Colonic mucosa (tissue), 4 donors: ENCODE measurements at regions not wholly inside any gene's neighbourhood (a gene's known extent, or its start where the extent isn't known, plus 50 kb on each side); places are given as distances from the start of the nearest gene placed in this dataset.

Experiments used
- DNase-seq: peaks from one replicate; pipeline ENCODE4 v3.0.0-alpha.2; 2020
- H3K27ac ChIP-seq: fragments of 200-600 bp; one replicate; pipeline ENCODE4 v1.8.0; 2021
- H3K27me3 ChIP-seq: fragments of 200-600 bp; one replicate; pipeline ENCODE4 v1.8.0; 2021
- H3K36me3 ChIP-seq: fragments of 200-600 bp; one replicate; pipeline ENCODE4 v1.8.0; 2021
- H3K4me1 ChIP-seq: fragments of 200-600 bp; one replicate; pipeline ENCODE4 v1.8.0; 2021; ENCODE audit warnings: mild to moderate bottlenecking
- H3K4me3 ChIP-seq: fragments of 200-600 bp; one replicate; pipeline ENCODE4 v1.8.0; 2021
- H3K9ac ChIP-seq, 2 donors: one replicate each; pipeline ENCODE4 v1.7.0; 2013; ENCODE audit warnings: control low read depth in 2 of 2, low read depth in 2 of 2, low read length in 2 of 2
- H3K9me3 ChIP-seq: fragments of 200-600 bp; one replicate; pipeline ENCODE4 v1.8.0; 2021
- intact Hi-C: fragments of 100-400 bp; cut with DNase I; formaldehyde crosslinking; loops from one replicate; pipeline ENCODE4 v1.14.1; 2022
- TF ChIP-seq, protein P1 (sequence below): fragments of 200-600 bp; IDR thresholded peaks from one replicate; pipeline ENCODE4 v1.8.0; 2022; ENCODE audit warnings: antibody characterized with exemption, mild to moderate bottlenecking
- donor health status: healthy.
- donor health status: DM: no; HTN: no; CAD: no.
- donor health status: DM: no; HTN: no; CAD: no.

DNA sequence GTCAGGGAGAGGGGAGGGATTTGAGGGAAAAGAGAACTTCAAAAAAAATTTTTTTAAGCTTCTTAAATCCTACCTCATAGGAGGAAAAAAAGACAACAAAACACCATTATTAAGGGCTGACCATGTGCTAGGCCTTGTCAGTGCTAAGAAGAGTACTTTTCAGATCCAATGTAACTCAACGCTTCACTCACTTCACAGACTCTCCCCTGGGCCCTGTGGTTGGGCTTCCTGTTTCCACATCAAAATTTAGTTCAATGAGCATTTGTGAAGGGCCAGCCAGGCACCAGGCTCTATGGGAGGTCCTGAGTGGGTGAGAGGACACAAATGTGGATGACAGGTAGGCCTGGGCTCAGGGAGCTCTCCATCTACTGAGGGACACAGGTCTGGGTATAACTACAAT, 249.8 kb downstream of the PTEN start:
- no peak for DNase-seq
- intact Hi-C loops: loop anchor here (10.0 kb wide), 1 partner anchor 272 kb away; no protein-coding TSS in a partner anchor
- Histone ChIP-seq H3K9me3 (no peaks in the 10 kb centered on the region), H3K27ac (no peak overlapping the region), H3K4me3 (no peak overlapping the region), H3K9ac (no peak overlapping the region), H3K27me3 (no peaks in the 10 kb centered on the region), H3K4me1 (no peaks in the 10 kb centered on the region), H3K36me3 (no peaks in the 10 kb centered on the region)
- TF ChIP-seq, protein P1, sequence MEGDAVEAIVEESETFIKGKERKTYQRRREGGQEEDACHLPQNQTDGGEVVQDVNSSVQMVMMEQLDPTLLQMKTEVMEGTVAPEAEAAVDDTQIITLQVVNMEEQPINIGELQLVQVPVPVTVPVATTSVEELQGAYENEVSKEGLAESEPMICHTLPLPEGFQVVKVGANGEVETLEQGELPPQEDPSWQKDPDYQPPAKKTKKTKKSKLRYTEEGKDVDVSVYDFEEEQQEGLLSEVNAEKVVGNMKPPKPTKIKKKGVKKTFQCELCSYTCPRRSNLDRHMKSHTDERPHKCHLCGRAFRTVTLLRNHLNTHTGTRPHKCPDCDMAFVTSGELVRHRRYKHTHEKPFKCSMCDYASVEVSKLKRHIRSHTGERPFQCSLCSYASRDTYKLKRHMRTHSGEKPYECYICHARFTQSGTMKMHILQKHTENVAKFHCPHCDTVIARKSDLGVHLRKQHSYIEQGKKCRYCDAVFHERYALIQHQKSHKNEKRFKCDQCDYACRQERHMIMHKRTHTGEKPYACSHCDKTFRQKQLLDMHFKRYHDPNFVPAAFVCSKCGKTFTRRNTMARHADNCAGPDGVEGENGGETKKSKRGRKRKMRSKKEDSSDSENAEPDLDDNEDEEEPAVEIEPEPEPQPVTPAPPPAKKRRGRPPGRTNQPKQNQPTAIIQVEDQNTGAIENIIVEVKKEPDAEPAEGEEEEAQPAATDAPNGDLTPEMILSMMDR: no peak

DNA sequence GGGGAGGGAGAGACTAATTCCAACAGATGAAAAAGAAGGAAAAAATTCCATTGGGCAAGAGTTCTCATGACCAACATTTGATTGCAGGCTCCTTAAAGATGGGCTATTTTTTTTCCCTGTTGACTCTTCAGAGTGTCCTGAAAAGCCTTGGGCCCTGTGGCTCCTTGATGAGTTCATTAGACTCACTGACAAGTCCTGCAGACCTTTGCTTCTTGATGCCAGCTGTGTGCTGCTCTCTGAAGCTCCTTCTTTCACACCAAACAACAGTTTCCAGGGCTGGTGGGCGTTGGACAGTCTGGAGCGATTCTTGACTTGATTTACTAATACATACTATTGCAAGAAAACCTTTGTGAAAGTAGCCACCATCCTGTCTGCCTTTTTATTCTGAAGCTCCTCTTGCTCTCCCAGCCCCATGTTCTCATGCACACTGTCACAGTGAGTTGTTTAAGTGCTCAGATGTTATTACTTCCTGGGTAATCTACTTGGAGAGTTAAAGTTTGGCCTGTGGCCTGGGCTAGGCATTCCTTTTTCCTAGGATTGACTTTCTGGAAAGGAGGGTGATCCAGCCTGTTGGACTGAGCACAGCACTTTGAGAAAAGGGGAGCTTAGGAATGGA, 250.3 kb downstream of the PTEN start:
- Histone ChIP-seq H3K36me3 (no peaks in the 10 kb centered on the region), H3K27me3 (no peaks in the 10 kb centered on the region), H3K9me3 (no peaks in the 10 kb centered on the region), H3K27ac (no peak overlapping the region), H3K4me3 (no peak overlapping the region), H3K4me1 (no peaks in the 10 kb centered on the region), H3K9ac (no peak overlapping the region)
- intact Hi-C loops: loop anchor here (10.0 kb wide), 1 partner anchor 271 kb away; no protein-coding TSS in a partner anchor
- DNase-seq: no peak
- TF ChIP-seq, protein P1: no peak

DNA sequence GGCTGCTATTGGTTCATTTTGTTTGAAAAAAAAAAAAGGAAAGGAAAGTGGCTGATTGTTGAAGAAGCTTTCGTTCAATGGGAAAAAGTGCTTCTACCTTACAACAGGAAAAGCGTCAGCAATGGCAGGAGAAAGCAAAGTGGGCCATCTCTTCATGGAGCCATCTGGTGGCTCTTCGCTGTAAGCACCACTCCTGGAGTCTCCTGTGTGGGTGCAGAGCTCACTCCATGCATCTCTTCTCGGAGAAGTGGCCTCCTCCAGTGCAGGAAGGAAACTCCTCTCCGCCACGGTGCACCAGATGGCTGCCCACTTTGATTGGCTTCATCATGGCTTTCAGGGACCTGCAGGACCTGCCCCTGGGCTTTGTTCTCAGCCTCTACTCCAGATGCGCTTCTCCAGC, 250.9 kb downstream of the PTEN start:
- Histone ChIP-seq H3K4me3 (no peak overlapping the region), H3K27me3 (no peaks in the 10 kb centered on the region), H3K9me3 (no peaks in the 10 kb centered on the region), H3K27ac (no peak overlapping the region), H3K4me1 (no peaks in the 10 kb centered on the region), H3K9ac (peak overlapping the region in 1 of 2 donors; percentile 9), H3K36me3 (no peaks in the 10 kb centered on the region)
- intact Hi-C loops: loop anchor here (10.0 kb wide), 1 partner anchor 270 kb away; no protein-coding TSS in a partner anchor
- no peak for DNase-seq
- TF ChIP-seq, protein P1: peak; percentile 37

DNA sequence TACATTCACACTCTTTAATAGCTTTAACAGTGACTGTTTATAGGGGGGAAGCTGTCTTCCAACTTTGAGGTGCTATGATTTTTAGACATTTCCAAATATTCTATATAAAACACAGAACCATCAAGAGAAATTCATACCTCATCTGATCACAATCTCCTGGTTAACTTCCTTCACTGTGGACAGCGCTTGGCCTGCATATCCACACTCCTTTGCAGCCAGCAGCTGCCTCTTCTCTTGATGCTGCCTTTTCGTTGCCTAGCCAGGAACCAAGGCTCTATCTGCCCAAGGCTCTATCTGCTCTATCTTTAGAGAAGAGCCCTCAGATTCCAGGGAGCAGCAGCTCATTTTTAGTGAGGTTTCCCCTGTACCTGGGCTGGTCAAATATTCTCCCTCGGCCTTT, 252.0 kb downstream of the PTEN start:
- H3K9me3 ChIP-seq: no peaks in the 10 kb centered on the region
- no peaks in the 10 kb centered on the region for H3K36me3 ChIP-seq
- no peak for DNase-seq
- intact Hi-C loops: loop anchor here (10.0 kb wide), 1 partner anchor 269 kb away; no protein-coding TSS in a partner anchor
- TF ChIP-seq, protein P1: no peak
- no peak overlapping the region for H3K4me3 ChIP-seq
- no peak overlapping the region for H3K27ac ChIP-seq
- no peaks in the 10 kb centered on the region for H3K4me1 ChIP-seq
- H3K27me3 ChIP-seq: no peaks in the 10 kb centered on the region
- H3K9ac ChIP-seq: no peak overlapping the region

DNA sequence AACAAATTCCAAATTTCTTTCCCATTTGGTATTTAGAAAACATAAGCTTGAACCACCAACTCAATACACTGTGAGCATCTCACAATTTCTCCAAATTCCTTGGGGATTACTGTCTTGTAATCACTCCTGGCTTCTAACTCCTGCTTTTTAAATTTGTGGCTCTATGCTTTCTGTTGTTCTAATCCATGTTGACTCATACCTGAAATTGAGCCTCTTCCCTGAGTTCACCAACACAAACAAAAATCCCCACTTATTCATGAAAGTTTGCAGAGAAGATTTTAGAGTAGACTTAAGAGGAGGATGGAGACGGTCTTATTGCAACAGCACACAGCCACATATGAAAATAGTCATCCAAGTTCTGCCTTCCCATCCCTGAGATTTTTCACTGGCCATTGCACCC, 252.5 kb downstream of the PTEN start:
- no peaks in the 10 kb centered on the region for H3K27me3 ChIP-seq
- intact Hi-C loops: loop anchor here (10.0 kb wide), 1 partner anchor 269 kb away; no protein-coding TSS in a partner anchor
- H3K4me1 ChIP-seq: no peaks in the 10 kb centered on the region
- no peak overlapping the region for H3K4me3 ChIP-seq
- DNase-seq: no peak
- TF ChIP-seq, protein P1: no peak
- no peaks in the 10 kb centered on the region for H3K9me3 ChIP-seq
- no peak overlapping the region for H3K9ac ChIP-seq
- no peaks in the 10 kb centered on the region for H3K36me3 ChIP-seq
- H3K27ac ChIP-seq: no peak overlapping the region
